HG02884 (cell line): ENCODE measurements at regions not wholly inside any gene's neighbourhood (a gene's known extent, or its start where the extent isn't known, plus 50 kb on each side); places are given as distances from the start of the nearest gene placed in this dataset.

ENCODE experiments used
- ATAC-seq: cut with Tn5 transposase; IDR thresholded peaks from one replicate; pipeline ENCODE4 v1.9.1; 2021; ENCODE audit warnings: mild to moderate bottlenecking, moderate library complexity; ENCODE audit not compliant: unreplicated experiment

GRCh38 chr16:62977876-62978275 is 941.6 kb upstream of the CDH8 start:
- no peak for ATAC-seq

GRCh38 chr16:62974424-62974823 is 938.2 kb upstream of the CDH8 start:
- no peak for ATAC-seq

GRCh38 chr16:62970851-62971250 is 934.6 kb upstream of the CDH8 start:
- no peak for ATAC-seq

GRCh38 chr16:62969711-62970318 is 933.6 kb upstream of the CDH8 start:
- no peak for ATAC-seq

GRCh38 chr16:62967611-62968010 is 931.4 kb upstream of the CDH8 start:
- no peak for ATAC-seq

GRCh38 chr16:62967163-62967562 is 930.9 kb upstream of the CDH8 start:
- no peak for ATAC-seq

- no peak for ATAC-seq
Observed at GRCh38 chr16:62966626-62967025, 930.4 kb upstream of the CDH8 start.

GRCh38 chr16:62965831-62966230 is 929.6 kb upstream of the CDH8 start:
- ATAC-seq, result no peak

- no peak for ATAC-seq
Observed at GRCh38 chr16:62963846-62964245, 927.6 kb upstream of the CDH8 start.

GRCh38 chr16:62955033-62955349 is 918.8 kb upstream of the CDH8 start:
- no peak for ATAC-seq

- ATAC-seq, result no peak
Observed at GRCh38 chr16:62954144-62955032, 918.1 kb upstream of the CDH8 start.

GRCh38 chr16:62950351-62950750 is 914.1 kb upstream of the CDH8 start:
- no peak for ATAC-seq

GRCh38 chr16:62940569-62940968 is 904.3 kb upstream of the CDH8 start:
- ATAC-seq, result no peak

- ATAC-seq, result no peak
Observed at GRCh38 chr16:62939687-62940086, 903.4 kb upstream of the CDH8 start.

GRCh38 chr16:62933929-62934328 is 897.7 kb upstream of the CDH8 start:
- no peak for ATAC-seq

GRCh38 chr16:62929593-62929992 is 893.4 kb upstream of the CDH8 start:
- ATAC-seq, result no peak

GRCh38 chr16:62927122-62927521 is 890.9 kb upstream of the CDH8 start:
- ATAC-seq, result no peak

GRCh38 chr16:62926121-62926801 is 890.0 kb upstream of the CDH8 start:
- no peak for ATAC-seq

GRCh38 chr16:62921904-62922303 is 885.7 kb upstream of the CDH8 start:
- no peak for ATAC-seq

GRCh38 chr16:62913924-62914323 is 877.7 kb upstream of the CDH8 start:
- ATAC-seq, result no peak

- no peak for ATAC-seq
Observed at GRCh38 chr16:62913333-62913732, 877.1 kb upstream of the CDH8 start.

- ATAC-seq, result no peak
Observed at GRCh38 chr16:62909597-62909996, 873.4 kb upstream of the CDH8 start.
